Motor neuron (in vitro differentiated cells): ENCODE measurements at regions not wholly inside any gene's neighbourhood (a gene's known extent, or its start where the extent isn't known, plus 50 kb on each side); places are given as distances from the start of the nearest gene placed in this dataset.
"Not testable (repeated sequence)": the region's sequence is repeated elsewhere in the genome, so short reads cannot be mapped to it uniquely, and the experiment has no call there.

ENCODE experiments used
- ATAC-seq, 8 experiments: fragments of 200-7000 bp; cut with Tn5 transposase; replicated peaks in 6 of 8; 2 replicates each; pipeline ENCODE4 v1.8.0; 2021; ENCODE audit warnings: mild to moderate bottlenecking in 8 of 8, moderate library complexity in 8 of 8
- H3K27ac ChIP-seq, 2 donors: fragments of 250-450 bp; sonication (Bioruptor Pico); 2 replicates each; pipeline ENCODE4 v1.9.0; 2021; ENCODE audit warnings: antibody characterized with exemption in 2 of 2, mild to moderate bottlenecking in 2 of 2, moderate library complexity in 1 of 2
- H3K4me1 ChIP-seq, 2 donors: fragments of 250-450 bp; sonication (Bioruptor Pico); replicated peaks in 1 of 2; 2 replicates each; pipeline ENCODE4 v1.6.1; 2021; ENCODE audit warnings: antibody characterized with exemption in 2 of 2, mild to moderate bottlenecking in 2 of 2, moderate library complexity in 1 of 2
- H3K4me3 ChIP-seq, 5 donors: fragments of 250-450 bp; sonication (Bioruptor Pico); 2 replicates each; pipeline ENCODE4 v1.9.0; 2021; ENCODE audit warnings: antibody characterized with exemption in 5 of 5, mild to moderate bottlenecking in 5 of 5, moderate library complexity in 4 of 5
- WGBS, 10 experiments: fragments of 450-650 bp; shearing (Covaris generic); methylation state at CpG; one replicate each; pipeline ENCODE4 v1.0.0; 2022; 5-methylcytosine and 5-hydroxymethylcytosine counted together
- in situ Hi-C, 9 experiments: fragments of 400-800 bp; cut with MboI; loops; one replicate each; pipeline ENCODE4 v1.15.0; 2021; ENCODE audit warnings: low sequenced_read_pairs in 9 of 9, low pct_unique_long_range_greater_than_20kb in 2 of 9; ENCODE audit not compliant: unreplicated experiment in 9 of 9

DNA sequence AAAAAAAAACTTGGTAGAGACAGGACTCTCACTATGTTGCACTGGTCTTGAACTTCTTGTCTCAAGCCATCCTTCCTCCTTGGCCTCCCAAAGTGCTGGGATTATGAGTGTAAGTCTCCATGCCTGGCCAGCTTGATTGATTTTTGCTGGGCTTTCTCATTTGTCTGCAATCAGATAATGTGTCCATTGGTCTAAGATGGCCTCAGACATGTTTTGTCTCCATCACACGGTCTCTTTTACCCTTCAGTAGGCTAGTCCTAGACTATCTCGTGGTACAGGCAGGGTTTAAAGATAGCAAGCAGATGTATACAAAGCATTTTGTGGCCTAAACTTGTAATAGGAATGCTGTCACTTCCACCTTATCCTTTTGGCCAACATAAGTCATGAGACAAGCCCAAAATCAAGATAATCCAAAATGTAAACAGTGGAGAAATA, 289.1 kb downstream of the TFAP2B start:
- ATAC-seq: no peak
- in situ Hi-C loops: no loop called here
- WGBS, 10 experiments: 6 to 67% (median 57%) methylated on average over 1 to 2 of the region's 2 CpGs; no CpG with 5 or more reads in 2 of the 10 experiments
- H3K4me1 ChIP-seq: no peaks in the 10 kb centered on the region
- H3K27ac ChIP-seq: no peak overlapping the region
- H3K4me3 ChIP-seq: no peak overlapping the region

DNA sequence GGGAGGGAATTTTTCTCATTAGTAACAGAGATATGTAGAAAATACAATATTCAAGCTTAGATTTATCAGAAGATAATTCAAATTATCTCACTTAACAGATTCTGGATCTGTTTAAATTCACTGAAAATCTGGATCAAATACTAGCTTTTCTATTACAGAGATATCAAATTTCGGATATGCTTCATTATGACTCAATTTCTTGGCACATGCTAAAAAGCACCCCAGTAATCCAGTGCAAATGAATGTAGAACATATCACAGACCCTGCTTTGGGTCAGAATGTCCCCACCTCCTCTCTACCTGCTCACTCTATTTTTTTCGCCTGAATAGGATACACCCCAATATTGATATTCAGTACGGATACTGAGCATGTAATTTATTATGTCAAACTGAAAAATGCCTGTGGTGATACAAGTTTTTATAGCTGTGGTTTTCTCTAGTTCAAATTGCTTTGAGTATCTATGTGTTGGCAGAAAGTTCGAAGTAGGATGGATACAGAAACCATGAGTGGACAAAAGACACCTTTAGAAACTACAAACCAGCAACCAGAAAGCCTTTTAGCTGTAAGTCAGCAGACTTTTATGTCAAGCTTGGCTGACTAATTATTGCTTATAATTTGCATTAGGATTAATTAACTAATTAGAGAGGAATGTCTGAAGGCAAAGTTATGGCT, 290.0 kb downstream of the TFAP2B start:
- Histone ChIP-seq H3K4me1 (no peaks in the 10 kb centered on the region), H3K27ac (no peak overlapping the region), H3K4me3 (no peak overlapping the region)
- in situ Hi-C loops: no loop called here
- no peak for ATAC-seq
- 11 to 90% (median 63%) methylated on average over 1 to 4 of the region's 4 CpGs; no CpG with 5 or more reads in 1 of the 10 experiments for WGBS, 10 experiments

DNA sequence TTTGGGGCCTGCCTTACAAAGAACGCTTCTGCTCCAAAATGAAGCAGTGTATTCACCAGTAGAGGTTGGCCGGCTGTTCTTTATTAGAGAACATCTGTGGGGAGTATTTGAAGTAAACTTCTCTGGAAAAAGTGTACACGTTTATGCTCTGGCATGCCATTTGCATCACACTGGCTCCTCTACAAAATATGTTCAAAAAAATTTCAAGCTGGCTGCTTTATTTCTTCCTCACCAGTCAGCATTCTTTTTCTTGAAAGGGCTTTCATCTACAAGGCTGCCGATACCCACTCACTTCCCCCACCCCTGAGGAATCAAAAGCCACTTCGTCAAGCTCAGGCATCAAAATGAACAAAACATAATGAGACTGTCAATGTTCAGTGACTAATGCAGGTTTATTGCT, 294.1 kb downstream of the TFAP2B start:
- Histone ChIP-seq H3K27ac (no peak overlapping the region), H3K4me1 (no peaks in the 10 kb centered on the region), H3K4me3 (no peak overlapping the region)
- in situ Hi-C loops: no loop called here
- ATAC-seq: no peak
- WGBS, 10 experiments: 0 to 93% (median 44%) methylated on average over 1 to 4 of the region's 5 CpGs; no CpG with 5 or more reads in 1 of the 10 experiments

DNA sequence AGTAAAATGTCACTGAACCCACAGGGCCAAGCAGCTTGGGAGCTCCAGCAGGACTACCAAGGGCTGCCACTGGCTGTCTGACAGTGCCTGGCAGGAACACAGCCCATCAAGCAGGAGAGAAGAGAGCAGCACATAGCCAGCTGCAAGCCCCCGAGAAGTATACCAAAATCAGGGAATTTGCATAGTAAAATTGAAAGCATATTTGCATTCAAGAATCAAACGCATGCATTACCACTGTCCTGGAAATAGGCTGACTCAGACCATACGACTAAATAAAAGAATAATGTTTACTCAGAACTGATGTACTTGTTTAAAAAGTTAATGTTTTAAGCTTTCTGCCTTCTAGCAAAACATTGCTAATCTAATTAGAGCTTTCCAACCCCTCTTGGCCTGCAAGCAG, 298.1 kb downstream of the TFAP2B start:
- H3K4me1 ChIP-seq: no peaks in the 10 kb centered on the region
- H3K27ac ChIP-seq: no peak overlapping the region
- no peak overlapping the region for H3K4me3 ChIP-seq
- in situ Hi-C loops: no loop called here
- peak in 3 of 8 experiments; percentile 53 to 89 (median 69) for ATAC-seq
- WGBS, 10 experiments: 0 to 100% (median 47%) methylated on average over 1 to 3 of the region's 3 CpGs; no CpG with 5 or more reads in 4 of the 10 experiments

DNA sequence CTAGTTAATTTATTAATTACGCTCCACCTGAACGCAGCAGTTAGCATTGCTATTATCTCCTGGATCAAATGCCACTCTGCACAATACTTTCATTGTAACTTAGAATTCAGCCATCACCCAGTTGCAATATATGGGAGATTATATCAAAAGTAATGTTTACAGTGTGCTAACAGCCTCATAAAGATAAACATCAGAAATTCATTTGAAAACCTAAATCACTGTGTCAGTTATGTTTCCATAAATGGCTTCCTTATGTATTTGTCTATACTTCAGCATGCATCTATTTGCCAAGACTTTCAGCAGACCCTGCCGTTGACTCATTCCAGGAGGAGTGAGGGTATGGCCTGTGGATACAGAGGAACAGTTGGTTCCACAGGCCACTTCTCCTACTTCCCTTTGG, 300.1 kb downstream of the TFAP2B start:
- no peaks in the 10 kb centered on the region for H3K4me1 ChIP-seq
- 0 to 100% (median 86%) methylated on average over 1 to 3 of the region's 3 CpGs; no CpG with 5 or more reads in 1 of the 10 experiments for WGBS, 10 experiments
- H3K4me3 ChIP-seq: no peak overlapping the region
- ATAC-seq: peak in 1 of 8 experiments; percentile 76
- H3K27ac ChIP-seq: no peak overlapping the region
- in situ Hi-C loops: no loop called here

DNA sequence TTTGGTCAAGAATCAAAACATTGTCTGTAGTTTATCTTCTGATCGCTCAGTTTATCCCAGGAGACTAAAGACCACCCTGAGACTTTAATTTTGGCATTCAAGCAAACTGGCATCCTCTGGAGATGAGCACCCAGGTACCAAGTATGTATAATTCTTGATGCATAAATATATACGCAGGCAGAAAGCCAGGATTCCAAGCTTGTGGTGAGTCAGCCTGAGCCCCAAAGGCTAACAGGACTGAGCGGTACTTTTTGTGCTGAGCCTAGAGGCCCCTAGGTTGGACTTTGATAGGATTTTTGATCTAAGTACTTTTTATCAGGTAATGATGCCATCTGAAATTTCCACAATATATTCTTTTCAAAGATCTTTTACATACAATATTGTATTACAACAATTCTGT, 301.3 kb downstream of the TFAP2B start:
- no peak overlapping the region for H3K4me3 ChIP-seq
- H3K4me1 ChIP-seq: no peaks in the 10 kb centered on the region
- no peak overlapping the region for H3K27ac ChIP-seq
- 30 to 100% (median 83%) methylated on average over 1 to 3 of the region's 3 CpGs; no CpG with 5 or more reads in 2 of the 10 experiments for WGBS, 10 experiments
- no peak for ATAC-seq
- in situ Hi-C loops: no loop called here

DNA sequence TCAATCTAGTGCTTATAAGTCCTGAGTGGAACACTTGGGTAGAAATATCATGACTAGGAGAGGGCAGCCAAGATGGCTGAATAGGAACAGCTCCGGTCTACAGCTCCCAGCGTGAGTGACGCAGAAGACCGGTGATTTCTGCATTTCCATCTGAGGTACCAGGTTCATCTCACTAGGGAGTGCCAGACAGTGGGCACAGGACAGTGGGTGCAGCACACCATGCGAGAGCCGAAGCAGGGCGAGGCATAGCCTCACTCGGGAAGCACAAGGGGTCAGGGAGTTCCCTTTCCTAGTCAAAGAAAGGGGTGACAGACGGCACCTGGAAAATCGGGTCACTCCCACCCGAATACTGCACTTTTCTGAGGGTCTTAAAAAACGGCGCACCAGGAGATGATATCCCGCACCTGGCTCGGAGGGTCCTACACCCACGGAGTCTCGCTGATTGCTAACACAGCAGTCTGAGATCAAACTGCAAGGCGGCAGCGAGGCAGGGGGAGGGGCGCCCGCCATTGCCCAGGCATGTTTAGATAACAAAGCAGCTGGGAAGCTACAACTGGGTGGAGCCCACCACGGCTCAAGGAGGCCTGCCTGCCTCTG, 302.8 kb downstream of the TFAP2B start:
- H3K4me3 ChIP-seq, in situ Hi-C loops, H3K27ac ChIP-seq, H3K4me1 ChIP-seq, ATAC-seq: not testable (repeated sequence)
- 53 to 93% (median 66%) methylated on average over 2 to 3 of the region's 22 CpGs; no CpG with 5 or more reads in 5 of the 10 experiments for WGBS, 10 experiments

DNA sequence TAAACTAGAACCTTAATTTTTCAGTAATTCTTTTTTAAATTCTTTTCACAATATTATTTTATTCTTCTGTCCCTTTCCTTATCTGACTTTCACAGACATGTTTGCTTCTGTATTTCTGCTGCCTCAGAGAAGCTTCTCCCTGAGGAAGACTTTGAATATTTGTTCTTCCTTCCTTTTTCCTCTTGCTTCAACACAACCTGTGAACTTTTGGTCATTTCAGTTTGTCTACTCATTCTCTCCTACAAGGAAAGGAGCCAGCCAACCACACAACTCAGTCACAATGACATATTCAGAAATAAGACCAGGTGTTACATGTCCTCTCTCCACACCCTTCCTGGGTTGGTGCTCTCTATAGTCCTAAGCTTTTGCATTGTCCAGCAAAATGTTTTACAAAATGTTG, 310.4 kb downstream of the TFAP2B start:
- Histone ChIP-seq H3K27ac (no peak overlapping the region), H3K4me3 (no peak overlapping the region), H3K4me1 (no peaks in the 10 kb centered on the region)
- no peak for ATAC-seq
- in situ Hi-C loops: no loop called here

DNA sequence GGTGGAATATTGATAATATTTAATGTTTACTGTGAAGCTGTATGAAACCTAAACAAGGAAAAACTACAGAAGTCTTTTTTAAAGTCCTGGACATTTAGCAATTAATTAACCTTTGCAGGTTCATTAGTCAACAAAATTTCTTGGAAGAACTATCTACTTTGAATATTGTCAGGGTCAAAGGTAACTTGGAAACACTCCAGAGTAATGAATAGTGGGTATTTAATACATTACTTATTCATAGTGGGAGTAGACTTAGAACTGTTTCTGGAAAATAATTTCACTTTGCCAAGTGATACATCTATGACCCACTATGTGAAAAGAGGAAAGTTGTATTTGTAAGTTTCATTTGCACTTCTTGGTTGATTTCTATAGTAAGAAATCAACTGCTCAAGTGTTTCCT, 319.1 kb downstream of the TFAP2B start:
- ATAC-seq: no peak
- H3K4me3 ChIP-seq: no peak overlapping the region
- H3K4me1 ChIP-seq: no peaks in the 10 kb centered on the region
- in situ Hi-C loops: no loop called here
- no peak overlapping the region for H3K27ac ChIP-seq

DNA sequence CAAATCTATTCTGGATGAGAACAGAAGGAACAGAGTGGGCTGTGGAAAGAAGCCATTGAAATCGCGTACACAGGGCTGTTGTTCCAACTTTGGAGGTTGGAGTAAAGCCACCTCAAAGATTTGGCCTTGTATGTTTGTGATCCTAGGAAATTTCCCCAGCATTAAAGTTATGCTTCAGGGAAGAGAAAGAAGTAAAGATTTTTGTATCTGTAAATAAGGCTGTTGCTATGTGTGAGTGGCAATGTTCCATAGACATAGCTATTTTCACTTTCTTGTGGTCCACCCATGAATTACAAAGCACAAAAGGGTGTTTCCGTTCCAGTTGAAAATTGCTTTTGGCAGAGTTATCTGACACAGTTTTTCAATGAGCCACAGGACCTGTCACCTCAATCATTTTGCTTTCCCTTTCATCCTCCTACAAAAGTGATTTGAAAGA, 321.3 kb downstream of the TFAP2B start:
- H3K4me3 ChIP-seq: no peak overlapping the region
- H3K27ac ChIP-seq: no peak overlapping the region
- in situ Hi-C loops: no loop called here
- ATAC-seq: peak in 3 of 8 experiments; percentile 79 to 94 (median 89)
- 0 to 100% (median 83%) methylated on average over 1 to 3 of the region's 3 CpGs; no CpG with 5 or more reads in 1 of the 10 experiments for WGBS, 10 experiments
- no peaks in the 10 kb centered on the region for H3K4me1 ChIP-seq

DNA sequence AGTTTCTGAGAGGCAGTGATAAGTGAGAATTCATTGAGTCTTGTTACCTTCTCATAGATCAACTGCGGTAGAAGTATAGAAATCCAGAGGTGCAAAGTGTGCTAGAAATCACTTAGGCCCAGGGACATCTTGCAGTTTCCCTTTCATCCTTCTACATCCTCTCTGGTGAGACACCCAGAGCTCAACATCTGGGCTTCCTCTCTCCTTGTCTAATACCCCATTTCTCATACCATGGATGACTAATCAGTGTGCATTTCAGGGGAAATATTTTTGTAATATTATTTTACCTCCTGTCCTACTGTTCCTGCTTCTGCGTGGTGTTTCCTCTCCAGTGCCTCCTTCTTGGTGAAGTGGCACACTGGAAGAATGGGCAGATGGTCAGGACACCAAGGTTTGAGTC, 322.4 kb downstream of the TFAP2B start:
- 22 to 92% (median 81%) methylated on average over 2 of the region's 2 CpGs; no CpG with 5 or more reads in 4 of the 10 experiments for WGBS, 10 experiments

DNA sequence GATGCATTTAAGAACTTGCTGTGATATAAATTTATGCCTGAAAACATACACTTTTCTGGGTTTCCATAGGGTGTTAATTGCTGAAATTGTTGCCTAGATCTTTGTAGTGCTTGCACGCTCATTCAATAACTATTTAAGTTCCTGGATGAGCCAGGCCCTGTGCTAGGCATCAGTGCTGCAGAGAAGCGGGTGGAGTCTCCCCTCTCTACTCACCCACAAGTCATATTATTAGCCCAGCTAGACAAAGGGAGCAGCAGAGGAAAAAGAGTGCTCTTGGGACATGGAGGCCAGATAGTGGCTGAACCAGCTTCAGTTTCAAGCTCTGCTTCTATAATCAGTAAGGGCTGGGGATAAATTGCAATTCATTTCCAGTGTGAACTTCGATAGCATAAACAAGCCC, 329.1 kb downstream of the TFAP2B start:
- peak in 1 of 8 experiments; percentile 31 for ATAC-seq

More for the DNA sequence above, 322.4 kb downstream of the TFAP2B start:
- H3K4me1 ChIP-seq: no peaks in the 10 kb centered on the region
- in situ Hi-C loops: no loop called here
- H3K27ac ChIP-seq: no peak overlapping the region
- no peak for ATAC-seq
- H3K4me3 ChIP-seq: no peak overlapping the region

DNA sequence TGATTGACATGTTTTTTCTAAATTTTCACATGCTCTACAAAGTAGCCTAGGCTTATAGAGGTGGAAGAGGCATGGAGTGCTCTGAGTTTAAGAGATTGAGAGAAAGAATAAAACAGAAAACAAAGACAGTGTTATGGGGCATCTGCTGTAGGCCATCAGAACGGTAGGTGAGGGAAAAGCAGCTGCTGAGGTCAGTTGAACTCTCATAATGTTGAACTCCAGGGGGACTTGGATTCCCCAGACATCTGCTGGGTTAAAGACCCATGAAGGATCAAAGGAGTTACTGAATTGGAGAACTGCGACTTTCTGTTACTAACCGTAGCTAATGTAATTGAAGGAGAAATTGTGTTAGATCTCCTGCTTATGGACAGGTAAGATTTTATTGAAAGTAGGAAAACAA, 333.9 kb downstream of the TFAP2B start:
- no peaks in the 10 kb centered on the region for H3K4me1 ChIP-seq
- 0 to 100% (median 63%) methylated on average over 1 to 3 of the region's 3 CpGs; no CpG with 5 or more reads in 1 of the 10 experiments for WGBS, 10 experiments
- ATAC-seq: no peak
- no peak overlapping the region for H3K27ac ChIP-seq
- in situ Hi-C loops: no loop called here
- no peak overlapping the region for H3K4me3 ChIP-seq

More for the DNA sequence above, 329.1 kb downstream of the TFAP2B start:
- H3K4me1 ChIP-seq: no peaks in the 10 kb centered on the region
- WGBS, 10 experiments: 0 to 100% (median 80%) methylated on average over 1 to 3 of the region's 3 CpGs; no CpG with 5 or more reads in 3 of the 10 experiments
- in situ Hi-C loops: no loop called here
- no peak overlapping the region for H3K4me3 ChIP-seq
- H3K27ac ChIP-seq: no peak overlapping the region

DNA sequence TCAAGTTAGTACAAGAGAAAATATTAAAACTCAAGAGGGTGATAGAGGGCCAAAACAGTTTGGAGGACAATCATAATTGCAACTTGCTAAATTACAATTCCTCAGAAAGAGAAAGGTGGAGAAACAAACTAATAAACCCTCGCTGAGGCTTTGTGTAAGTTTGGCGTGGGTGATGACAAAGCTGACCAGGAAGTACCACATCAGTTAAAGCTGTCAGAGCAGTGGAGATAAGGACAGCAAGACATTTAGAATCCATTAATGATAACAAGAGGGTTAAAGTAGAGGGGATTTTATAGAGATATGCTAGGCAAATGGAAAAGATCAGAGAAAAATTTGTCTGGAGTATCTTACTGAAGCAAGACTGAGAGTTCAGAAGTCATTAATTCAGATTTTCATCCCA, 334.4 kb downstream of the TFAP2B start:
- Histone ChIP-seq H3K4me3 (no peak overlapping the region), H3K4me1 (no peaks in the 10 kb centered on the region), H3K27ac (no peak overlapping the region)
- in situ Hi-C loops: no loop called here
- ATAC-seq: no peak
- WGBS, 10 experiments: 8 to 89% (median 65%) methylated on average over 1 to 2 of the region's 2 CpGs; no CpG with 5 or more reads in 1 of the 10 experiments
